CD4-positive, alpha-beta T cell treated with Interleukin-15 for 1 hour (primary cell): ENCODE measurements at regions not wholly inside any gene's neighbourhood (a gene's known extent, or its start where the extent isn't known, plus 50 kb on each side); places are given as distances from the start of the nearest gene placed in this dataset.
"Not testable (repeated sequence)": the region's sequence is repeated elsewhere in the genome, so short reads cannot be mapped to it uniquely, and the experiment has no call there.

Source experiments
- DNase-seq: peaks from one replicate; pipeline ENCODE4 v3.0.0-alpha.2; 2020

GRCh38 chr6:134778431-134778830 lies 171.5 kb downstream of the ALDH8A1 start:
- DNase-seq: no peak

- no peak for DNase-seq
Measured at GRCh38 chr6:134774201-134774638, 175.7 kb downstream of the ALDH8A1 start.

GRCh38 chr6:134772671-134773360 lies 177.1 kb downstream of the ALDH8A1 start:
- no peak for DNase-seq

- no peak for DNase-seq
Measured at GRCh38 chr6:134768931-134769330, 181.0 kb downstream of the ALDH8A1 start.

GRCh38 chr6:134766497-134766896 lies 183.4 kb downstream of the ALDH8A1 start:
- no peak for DNase-seq

GRCh38 chr6:134764741-134765140 lies 185.2 kb downstream of the ALDH8A1 start:
- DNase-seq: no peak

GRCh38 chr6:134763575-134763974 lies 186.3 kb downstream of the ALDH8A1 start:
- not testable (repeated sequence) for DNase-seq

GRCh38 chr6:134758621-134759020 lies 191.3 kb downstream of the ALDH8A1 start:
- DNase-seq: no peak

- no peak for DNase-seq
Measured at GRCh38 chr6:134757911-134758361, 192.0 kb downstream of the ALDH8A1 start.

GRCh38 chr6:134756374-134757025 lies 193.4 kb downstream of the ALDH8A1 start:
- no peak for DNase-seq

- DNase-seq: no peak
Measured at GRCh38 chr6:134754013-134754690, 195.7 kb downstream of the ALDH8A1 start.

- DNase-seq: no peak
Measured at GRCh38 chr6:134753001-134753400, 196.9 kb downstream of the ALDH8A1 start.

- DNase-seq: no peak
Measured at GRCh38 chr6:134752445-134752844, 197.5 kb downstream of the ALDH8A1 start.

- DNase-seq: no peak
Measured at GRCh38 chr6:134750669-134751068, 199.2 kb downstream of the ALDH8A1 start.

GRCh38 chr6:134748484-134748883 lies 201.4 kb downstream of the ALDH8A1 start:
- DNase-seq: no peak

GRCh38 chr6:134747197-134747596 lies 202.7 kb downstream of the ALDH8A1 start:
- DNase-seq: not testable (repeated sequence)

GRCh38 chr6:134746140-134746539 lies 203.8 kb downstream of the ALDH8A1 start:
- DNase-seq: no peak

GRCh38 chr6:134745192-134745591 lies 204.7 kb downstream of the ALDH8A1 start:
- DNase-seq: not testable (repeated sequence)

- no peak for DNase-seq
Measured at GRCh38 chr6:134744301-134744700, 205.6 kb downstream of the ALDH8A1 start.

- DNase-seq: no peak
Measured at GRCh38 chr6:134741200-134741536, 208.7 kb downstream of the ALDH8A1 start.

GRCh38 chr6:134740473-134741199 lies 209.3 kb downstream of the ALDH8A1 start:
- DNase-seq: no peak

- DNase-seq: no peak
Measured at GRCh38 chr6:134740027-134740373, 209.9 kb downstream of the ALDH8A1 start.

GRCh38 chr6:134739299-134740026 lies 210.4 kb downstream of the ALDH8A1 start:
- DNase-seq: no peak
